Fibroblast of lung (primary cell): ENCODE measurements at regions not wholly inside any gene's neighbourhood (a gene's known extent, or its start where the extent isn't known, plus 50 kb on each side); places are given as distances from the start of the nearest gene placed in this dataset.

Experiments used
- DNase-seq, 2 donors: peaks; one replicate each; pipeline versions ENCODE4 v3.0.0 to v3.0.0-alpha.2; 2010; ENCODE audit warnings: low read depth in 2 of 2
- H2AFZ ChIP-seq: 2 replicates; pipeline ENCODE4 v1.5.1; 2012; ENCODE audit warnings: low read length, control low read depth, inconsistent platforms
- H3K27ac ChIP-seq: 2 replicates; pipeline ENCODE4 v1.5.1; 2011; ENCODE audit warnings: low read length, control low read depth; ENCODE audit not compliant: insufficient read depth
- H3K27me3 ChIP-seq: 2 replicates; pipeline ENCODE4 v1.5.1; 2011; ENCODE audit warnings: mild to moderate bottlenecking, low read length; ENCODE audit not compliant: control insufficient read depth, insufficient read depth
- H3K36me3 ChIP-seq: 2 replicates; pipeline ENCODE4 v1.5.1; 2011; ENCODE audit warnings: low read length; ENCODE audit not compliant: control insufficient read depth, insufficient read depth
- H3K4me1 ChIP-seq: 2 replicates; pipeline ENCODE4 v1.5.1; 2011; ENCODE audit warnings: low read length; ENCODE audit not compliant: control insufficient read depth, insufficient read depth; ENCODE audit errors: extremely low read depth
- H3K4me2 ChIP-seq: 2 replicates; pipeline ENCODE4 v1.5.1; 2011; ENCODE audit warnings: low read length, control low read depth; ENCODE audit not compliant: insufficient read depth; ENCODE audit errors: extremely low read depth
- H3K4me3 ChIP-seq, 4 experiments: fragments of 200-600 bp in 1 of 4; sonication (generic) in 1 of 4; replicated peaks in 1 of 4; 2 replicates each; pipeline ENCODE4 v1.5.1; 2011 to 2016; ENCODE audit warnings: low read length in 4 of 4, low read depth in 3 of 4, mild to moderate bottlenecking in 3 of 4, control low read depth in 2 of 4, inconsistent platforms in 1 of 4, mixed read lengths in 1 of 4; ENCODE audit not compliant: insufficient read depth in 1 of 4; ENCODE audit errors: control extremely low read depth in 1 of 4
- H3K79me2 ChIP-seq: 2 replicates; pipeline ENCODE4 v1.5.1; 2012; ENCODE audit warnings: mild to moderate bottlenecking, low read length, inconsistent platforms; ENCODE audit not compliant: control insufficient read depth, insufficient read depth
- H3K9ac ChIP-seq: 2 replicates; pipeline ENCODE4 v1.5.1; 2011; ENCODE audit warnings: mild to moderate bottlenecking, low read length, control low read depth; ENCODE audit not compliant: insufficient read depth
- H3K9me3 ChIP-seq: 2 replicates; pipeline ENCODE4 v1.5.1; 2012; ENCODE audit warnings: low read depth, low read length; ENCODE audit not compliant: control insufficient read depth, insufficient read depth
- H4K20me1 ChIP-seq: 2 replicates; pipeline ENCODE4 v1.5.1; 2011; ENCODE audit warnings: low read length; ENCODE audit not compliant: control insufficient read depth, insufficient read depth; ENCODE audit errors: extremely low read depth
- EZH2 ChIP-seq: IDR thresholded peaks from 2 replicates; pipeline ENCODE4 v1.5.1; 2012; ENCODE audit warnings: low read length, control low read depth, mild to moderate bottlenecking; ENCODE audit errors: missing control alignments
- TF ChIP-seq, protein P1 (sequence below), 2 donors: IDR thresholded peaks in 1 of 2; conservative IDR thresholded peaks in 1 of 2; 1 replicate in 1 of 2; 2 replicates in 1 of 2; pipeline ENCODE4 v1.5.1; 2011 to 2012; ENCODE audit warnings: low read length in 2 of 2, control low read depth in 1 of 2, inconsistent platforms in 1 of 2, low read depth in 1 of 2, mild to moderate bottlenecking in 1 of 2

DNA sequence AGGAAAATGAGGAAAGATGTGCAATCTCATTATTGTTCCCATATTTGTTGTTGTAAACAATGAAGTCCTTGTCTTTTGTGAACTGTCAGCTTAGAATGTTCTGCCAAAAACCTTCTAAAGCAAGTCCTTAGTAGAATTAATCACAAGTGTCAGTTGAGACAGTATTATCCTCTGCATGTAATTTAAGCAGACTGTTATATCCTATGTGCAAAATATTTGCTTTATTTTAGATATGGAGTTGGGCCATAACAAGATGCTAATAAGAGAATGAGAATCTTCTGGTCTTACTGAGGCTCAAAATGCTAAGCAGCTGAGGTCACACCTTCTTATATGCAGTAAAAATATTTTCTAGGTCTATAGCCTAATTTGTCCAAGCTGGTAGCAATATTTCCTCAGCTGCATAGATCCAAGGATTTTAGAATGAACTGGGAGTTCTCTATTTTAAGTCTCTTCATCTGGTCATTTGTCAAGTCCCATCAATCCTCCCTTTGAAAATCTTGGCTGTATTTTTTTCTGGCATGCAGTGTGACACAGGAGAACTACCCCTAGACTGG, 222.3 kb upstream of the NAV3 start:
- Histone ChIP-seq H3K4me1 (no peaks in the 10 kb centered on the region), H3K9ac (no peak overlapping the region), H3K27me3 (no peaks in the 10 kb centered on the region), H3K36me3 (no peaks in the 10 kb centered on the region), H3K4me3 (no peak overlapping the region), H2AFZ (no peak overlapping the region), H3K4me2 (no peak overlapping the region), H3K9me3 (no peaks in the 10 kb centered on the region), H4K20me1 (no peaks in the 10 kb centered on the region), H3K27ac (no peak overlapping the region), H3K79me2 (no peaks in the 10 kb centered on the region)
- TF ChIP-seq EZH2: no peak
- TF ChIP-seq, protein P1, sequence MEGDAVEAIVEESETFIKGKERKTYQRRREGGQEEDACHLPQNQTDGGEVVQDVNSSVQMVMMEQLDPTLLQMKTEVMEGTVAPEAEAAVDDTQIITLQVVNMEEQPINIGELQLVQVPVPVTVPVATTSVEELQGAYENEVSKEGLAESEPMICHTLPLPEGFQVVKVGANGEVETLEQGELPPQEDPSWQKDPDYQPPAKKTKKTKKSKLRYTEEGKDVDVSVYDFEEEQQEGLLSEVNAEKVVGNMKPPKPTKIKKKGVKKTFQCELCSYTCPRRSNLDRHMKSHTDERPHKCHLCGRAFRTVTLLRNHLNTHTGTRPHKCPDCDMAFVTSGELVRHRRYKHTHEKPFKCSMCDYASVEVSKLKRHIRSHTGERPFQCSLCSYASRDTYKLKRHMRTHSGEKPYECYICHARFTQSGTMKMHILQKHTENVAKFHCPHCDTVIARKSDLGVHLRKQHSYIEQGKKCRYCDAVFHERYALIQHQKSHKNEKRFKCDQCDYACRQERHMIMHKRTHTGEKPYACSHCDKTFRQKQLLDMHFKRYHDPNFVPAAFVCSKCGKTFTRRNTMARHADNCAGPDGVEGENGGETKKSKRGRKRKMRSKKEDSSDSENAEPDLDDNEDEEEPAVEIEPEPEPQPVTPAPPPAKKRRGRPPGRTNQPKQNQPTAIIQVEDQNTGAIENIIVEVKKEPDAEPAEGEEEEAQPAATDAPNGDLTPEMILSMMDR (conservative IDR thresholded peaks at IDR 0.05 in 1 of 2, IDR thresholded peaks at IDR 0.05 in 1 of 2; ENCODE audit: low read depth in 1 of 2, low read length in 2 of 2): no peak
- no peak for DNase-seq

DNA sequence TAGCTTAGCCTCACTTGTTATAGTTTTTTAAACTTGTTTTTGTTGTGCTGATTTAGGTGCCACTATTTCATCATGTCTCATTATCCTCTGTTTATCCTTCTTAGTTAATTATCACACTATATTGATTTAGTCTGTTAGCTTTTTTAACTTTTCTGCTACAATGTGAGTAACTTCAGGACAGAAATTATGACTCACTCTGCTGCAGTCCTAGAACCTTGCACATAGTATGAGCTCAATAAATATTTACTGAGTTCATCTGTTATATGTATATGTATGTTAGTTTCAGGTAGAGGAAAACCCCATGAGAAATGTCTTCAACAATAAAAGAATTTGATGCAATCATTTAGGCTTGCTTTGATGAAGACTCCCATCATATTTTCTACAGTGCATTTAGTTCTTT, 224.3 kb upstream of the NAV3 start:
- Histone ChIP-seq H3K4me1 (no peaks in the 10 kb centered on the region), H4K20me1 (no peaks in the 10 kb centered on the region), H3K27me3 (no peaks in the 10 kb centered on the region), H3K27ac (no peak overlapping the region), H3K79me2 (no peaks in the 10 kb centered on the region), H3K9ac (no peak overlapping the region), H3K36me3 (no peaks in the 10 kb centered on the region), H3K4me2 (no peak overlapping the region), H3K9me3 (no peaks in the 10 kb centered on the region), H3K4me3 (no peak overlapping the region), H2AFZ (no peak overlapping the region)
- no peak for DNase-seq
- TF ChIP-seq EZH2: no peak
- TF ChIP-seq, protein P1 (conservative IDR thresholded peaks at IDR 0.05 in 1 of 2, IDR thresholded peaks at IDR 0.05 in 1 of 2; ENCODE audit: low read depth in 1 of 2, low read length in 2 of 2): no peak

DNA sequence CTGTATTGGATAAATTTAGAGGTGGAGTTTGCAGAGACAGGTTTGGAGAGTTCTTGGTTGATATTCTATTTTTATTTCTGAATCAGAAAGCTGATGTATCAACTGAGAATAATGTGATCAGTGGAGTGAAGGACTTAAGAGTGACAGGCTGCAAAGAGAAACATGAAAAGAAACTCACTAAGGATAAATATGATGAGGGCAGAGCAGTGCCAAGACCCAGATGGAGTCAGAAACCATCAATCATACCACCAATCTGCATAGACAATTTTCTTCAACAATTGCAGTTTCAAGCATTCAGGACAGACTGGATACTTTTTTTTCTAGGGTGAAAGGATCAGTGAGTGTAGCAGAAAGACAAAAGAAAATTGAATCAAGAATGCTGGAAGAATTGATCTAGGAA, 226.7 kb upstream of the NAV3 start:
- H3K27me3 ChIP-seq: no peaks in the 10 kb centered on the region
- no peaks in the 10 kb centered on the region for H4K20me1 ChIP-seq
- H3K4me3 ChIP-seq: no peak overlapping the region
- no peak for DNase-seq
- no peaks in the 10 kb centered on the region for H3K79me2 ChIP-seq
- H3K36me3 ChIP-seq: no peaks in the 10 kb centered on the region
- H3K9me3 ChIP-seq: no peaks in the 10 kb centered on the region
- H2AFZ ChIP-seq: no peak overlapping the region
- TF ChIP-seq EZH2: no peak
- TF ChIP-seq, protein P1 (conservative IDR thresholded peaks at IDR 0.05 in 1 of 2, IDR thresholded peaks at IDR 0.05 in 1 of 2; ENCODE audit: low read depth in 1 of 2, low read length in 2 of 2): no peak
- no peak overlapping the region for H3K9ac ChIP-seq
- H3K4me2 ChIP-seq: no peak overlapping the region
- no peak overlapping the region for H3K27ac ChIP-seq
- H3K4me1 ChIP-seq: no peaks in the 10 kb centered on the region
